HuH-7.5 (cell line): ENCODE measurements at regions not wholly inside any gene's neighbourhood (a gene's known extent, or its start where the extent isn't known, plus 50 kb on each side); places are given as distances from the start of the nearest gene placed in this dataset.

ENCODE experiments used
- DNase-seq: peaks from one replicate; pipeline ENCODE4 v3.0.0; 2011; ENCODE audit warnings: low spot score

DNA sequence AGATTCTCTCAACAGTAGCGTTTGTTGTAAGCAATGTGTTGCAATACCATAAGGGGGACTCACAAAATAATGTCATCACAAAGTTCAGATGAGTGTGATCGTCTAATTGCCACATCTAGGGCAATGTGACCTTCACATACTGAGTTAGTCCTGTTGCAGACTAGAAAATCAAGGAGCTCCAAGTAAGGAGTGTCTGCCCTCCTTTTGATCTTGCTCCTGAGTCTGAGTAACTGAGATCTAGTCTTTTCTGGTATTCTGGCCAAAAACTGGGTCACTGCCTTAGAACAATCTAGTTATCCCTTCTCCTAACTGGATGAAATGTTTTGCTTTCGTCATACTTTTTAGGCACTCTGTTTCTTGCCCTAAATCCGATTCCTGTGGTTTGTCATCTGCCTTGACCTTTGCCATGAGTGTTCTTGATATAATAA is 712.1 kb downstream of the CDH11 start:
- no peak for DNase-seq

DNA sequence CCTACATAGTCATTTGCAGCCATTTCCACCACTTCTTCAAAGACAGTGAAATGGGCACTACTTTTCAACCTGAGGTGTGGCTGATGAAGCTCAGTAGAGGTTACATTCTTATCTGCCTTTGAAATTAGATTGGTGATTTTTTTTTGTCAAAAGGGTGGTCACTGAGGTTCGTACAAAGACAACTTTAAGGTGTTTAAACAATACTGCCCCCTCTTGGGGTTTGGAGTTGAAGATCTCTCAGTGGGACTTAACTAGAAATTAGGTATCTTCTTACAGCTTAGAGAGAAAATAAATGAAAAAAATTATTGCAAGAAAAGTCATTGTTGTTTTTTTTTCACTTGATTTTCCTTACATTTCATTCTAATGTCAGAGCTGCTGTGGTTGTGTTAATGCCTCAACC is 713.2 kb downstream of the CDH11 start:
- DNase-seq: no peak

DNA sequence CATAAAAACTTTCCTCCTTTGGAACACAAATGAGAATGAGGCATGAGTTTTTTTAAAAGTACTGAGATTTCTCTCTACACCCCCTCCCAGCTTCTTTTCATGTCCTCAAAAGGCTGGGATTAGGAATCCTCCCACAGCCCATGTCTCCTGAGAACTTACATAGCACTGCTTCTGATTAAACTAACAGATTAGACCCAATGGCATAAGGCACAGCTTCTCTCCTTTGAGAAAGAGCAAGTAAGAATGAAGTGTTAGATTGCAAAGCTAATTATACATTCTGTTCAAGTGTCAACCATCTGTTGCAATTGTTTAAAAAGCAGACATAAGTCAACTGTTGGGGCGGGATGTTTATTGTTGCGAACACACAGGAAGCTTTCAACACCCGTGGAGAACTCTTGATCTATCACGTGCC is 715.1 kb downstream of the CDH11 start:
- no peak for DNase-seq

DNA sequence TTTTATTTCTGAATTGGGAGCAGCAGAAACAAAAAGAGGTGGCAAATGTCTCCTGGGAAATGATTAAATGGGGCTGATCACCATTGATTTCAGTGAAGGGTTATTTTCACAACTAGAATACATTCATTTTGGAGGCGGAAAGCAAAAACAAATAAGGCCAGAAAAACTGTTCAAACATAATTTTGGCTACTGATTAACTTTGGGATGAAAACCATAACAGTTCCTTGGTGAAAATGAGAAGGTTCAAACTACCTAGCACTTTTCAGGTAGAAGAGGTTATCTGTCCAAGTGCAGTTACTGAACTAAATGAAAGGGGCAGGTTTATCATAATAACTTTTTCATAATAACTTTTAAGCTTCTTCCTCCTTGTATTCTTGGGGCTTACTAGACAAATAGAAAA is 718.5 kb downstream of the CDH11 start:
- no peak for DNase-seq

DNA sequence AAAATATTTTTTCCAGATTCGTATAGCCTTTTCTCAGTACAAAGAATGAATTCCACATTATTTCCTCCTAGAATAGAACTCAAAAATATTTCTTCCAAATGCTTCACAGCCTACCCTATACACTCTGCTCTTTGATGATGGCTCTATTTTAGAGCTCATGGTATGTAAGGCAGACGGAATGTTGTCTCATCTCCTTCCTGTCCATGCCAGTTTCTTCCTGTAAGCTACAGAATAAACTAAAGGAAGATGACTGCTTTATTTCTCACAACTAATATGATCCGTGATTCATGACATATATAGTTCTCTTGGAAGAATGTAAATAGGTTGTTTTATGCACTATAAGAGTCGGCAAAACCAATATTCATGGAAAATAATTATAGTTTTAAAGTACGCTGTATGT is 723.1 kb downstream of the CDH11 start:
- no peak for DNase-seq

DNA sequence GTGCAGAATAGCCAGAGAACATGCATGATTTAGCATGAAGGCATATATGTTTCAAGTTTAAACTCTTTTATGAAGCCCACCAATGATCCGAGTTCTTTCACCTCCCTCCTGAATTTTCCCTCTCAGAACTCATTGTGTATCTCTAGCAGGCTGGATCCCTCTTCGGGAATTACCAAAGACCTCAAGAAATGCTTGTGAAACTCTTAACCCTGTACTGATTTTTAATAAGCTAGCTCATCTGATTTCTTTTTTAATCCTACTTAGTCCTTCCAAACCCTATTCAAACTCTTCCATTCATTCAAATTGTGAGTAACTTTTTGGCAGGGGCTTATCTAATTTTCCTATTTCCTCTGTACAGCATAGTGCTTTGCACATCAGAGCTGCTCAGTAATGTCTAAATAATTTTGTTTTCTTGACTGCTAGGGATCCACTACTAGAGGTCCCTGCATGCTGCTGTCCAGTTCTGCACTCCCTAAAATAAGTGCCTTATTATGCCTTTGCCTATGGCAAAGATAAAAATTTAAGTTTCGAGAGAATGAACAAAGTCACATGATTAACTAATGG is 723.8 kb downstream of the CDH11 start:
- no peak for DNase-seq

DNA sequence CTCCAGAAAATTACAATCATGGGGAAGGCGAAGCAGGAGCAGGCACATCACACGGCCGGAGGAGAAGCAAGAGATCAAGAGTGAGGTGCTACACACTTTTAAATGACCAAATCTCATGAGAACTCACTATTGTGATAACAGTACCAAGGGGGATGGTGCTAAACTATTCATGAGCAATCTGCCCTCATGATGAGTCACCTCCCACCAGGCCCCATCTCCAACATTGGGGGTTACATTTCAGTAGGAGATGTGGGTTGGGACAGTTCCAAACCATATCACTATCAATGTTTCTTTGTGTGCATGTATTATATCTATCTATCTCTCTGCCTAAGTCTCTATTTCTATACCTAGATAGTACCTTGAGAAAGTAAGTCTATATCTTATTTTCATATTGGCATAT is 724.8 kb downstream of the CDH11 start:
- DNase-seq: no peak

DNA sequence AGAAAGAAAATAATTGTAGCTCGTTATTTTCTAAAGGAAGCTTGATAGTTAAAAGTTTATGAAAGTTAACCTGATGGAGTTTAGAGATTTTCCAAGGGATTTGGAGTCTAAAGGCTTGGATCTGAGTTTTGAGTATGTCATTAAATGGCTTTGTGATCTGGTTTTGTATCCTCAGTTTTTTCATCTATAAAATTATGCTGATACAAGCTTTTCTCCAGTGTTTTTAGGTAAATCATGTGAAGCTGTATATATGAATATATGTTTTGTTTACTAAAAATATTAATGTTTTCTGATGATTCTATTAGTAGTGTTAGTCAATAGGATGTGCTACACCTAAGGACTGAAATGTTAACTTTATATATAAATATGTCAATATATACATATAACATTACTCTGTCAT is 727.8 kb downstream of the CDH11 start:
- DNase-seq: no peak

DNA sequence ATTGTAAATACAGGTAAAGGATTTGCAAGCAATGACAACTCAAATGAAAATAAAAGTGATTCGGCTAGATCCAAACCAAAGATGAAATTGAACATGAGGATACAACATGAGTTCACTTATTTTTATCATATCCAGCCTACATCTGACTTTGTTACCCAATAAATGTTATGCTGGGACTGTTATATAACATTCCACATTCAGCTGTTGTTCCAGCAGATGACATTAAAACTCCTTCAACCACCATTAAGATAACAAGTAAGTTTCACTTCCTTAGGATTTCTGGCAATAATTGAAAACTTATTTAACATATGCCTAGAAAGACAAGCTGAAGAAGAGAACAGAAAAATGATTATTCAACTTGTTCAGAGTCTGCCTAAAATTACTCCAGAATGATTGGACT is 729.4 kb downstream of the CDH11 start:
- no peak for DNase-seq

DNA sequence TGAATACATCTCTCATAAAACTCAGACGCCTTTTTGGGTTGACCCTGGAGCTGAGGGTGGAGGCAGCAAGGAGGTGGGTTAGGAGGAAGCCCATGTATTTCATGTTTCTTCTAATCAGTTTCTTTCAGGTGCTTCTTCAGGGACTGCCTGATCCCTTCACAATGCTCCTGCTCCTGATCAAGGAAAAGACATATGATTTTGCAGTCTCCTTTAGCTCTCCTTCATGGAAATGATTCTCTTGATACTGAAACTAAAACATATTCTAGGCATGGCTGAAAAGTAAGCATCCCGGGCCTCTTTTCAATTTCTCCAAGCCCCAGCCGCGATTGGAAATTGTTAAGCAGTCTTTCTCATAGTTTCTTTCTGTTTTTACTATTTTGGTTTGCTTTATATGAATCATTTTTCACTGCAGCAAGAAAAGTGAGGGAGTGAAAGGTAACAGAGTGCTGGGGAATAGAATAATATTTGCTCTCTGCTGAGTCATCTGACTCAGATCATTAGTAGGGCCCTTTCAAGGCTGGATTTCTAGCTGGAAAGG is 730.7 kb downstream of the CDH11 start:
- no peak for DNase-seq

DNA sequence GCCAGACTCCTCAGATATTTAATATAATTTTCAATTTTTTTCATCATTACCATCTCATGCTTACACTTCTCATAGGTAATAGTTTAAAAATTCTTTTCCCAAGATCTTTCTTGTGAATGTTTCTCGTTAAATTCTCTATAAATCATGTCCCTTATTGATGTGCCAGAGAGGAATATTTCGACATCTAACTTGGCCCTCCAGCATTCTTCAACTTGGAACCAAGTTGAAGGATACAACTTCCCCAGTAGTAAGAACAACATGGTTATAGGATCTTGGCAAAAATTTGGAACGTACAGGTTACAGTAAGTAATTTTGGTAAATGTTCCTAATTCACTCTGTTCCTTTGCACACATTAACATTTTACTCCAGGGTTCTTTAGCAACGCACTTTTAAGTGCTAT is 731.8 kb downstream of the CDH11 start:
- no peak for DNase-seq

DNA sequence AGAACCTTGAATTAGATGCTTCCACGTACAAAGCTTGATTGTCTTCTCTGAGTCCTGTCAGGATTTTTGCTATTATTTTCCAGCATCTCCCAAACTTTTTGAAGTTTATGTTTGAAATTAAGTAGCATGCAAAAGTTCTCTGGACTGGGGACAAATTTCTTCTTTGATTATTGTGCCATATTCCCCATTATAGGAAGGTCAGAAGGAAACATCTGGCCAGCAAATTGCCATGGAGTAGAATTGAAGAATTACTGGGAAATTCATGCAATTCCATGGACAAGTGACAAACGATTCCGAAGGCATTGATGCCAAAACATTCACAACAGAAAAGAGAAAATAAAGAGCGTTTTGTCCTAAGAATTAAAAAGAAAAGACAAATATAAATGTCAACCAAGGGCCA is 737.2 kb downstream of the CDH11 start:
- DNase-seq: no peak

DNA sequence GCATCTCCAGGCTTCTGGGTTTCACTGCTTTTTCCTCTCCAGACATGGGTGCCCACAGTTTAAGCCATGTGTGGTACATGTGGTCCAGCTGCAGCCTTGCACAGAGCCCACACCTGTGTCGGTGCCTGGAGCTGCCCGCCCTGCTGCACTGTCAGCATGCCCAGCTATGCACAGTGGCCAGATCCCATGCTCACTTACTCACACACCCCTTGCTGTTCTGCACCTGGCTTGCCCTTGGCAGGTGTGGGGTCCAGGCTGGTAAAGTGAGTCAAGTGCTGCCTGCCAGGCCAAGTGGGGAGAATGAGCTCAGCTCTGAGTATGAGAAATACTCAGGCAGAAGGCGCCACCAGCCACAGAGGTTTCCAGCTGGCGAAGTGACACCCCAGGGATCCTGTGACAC is 739.9 kb downstream of the CDH11 start:
- DNase-seq: no peak

DNA sequence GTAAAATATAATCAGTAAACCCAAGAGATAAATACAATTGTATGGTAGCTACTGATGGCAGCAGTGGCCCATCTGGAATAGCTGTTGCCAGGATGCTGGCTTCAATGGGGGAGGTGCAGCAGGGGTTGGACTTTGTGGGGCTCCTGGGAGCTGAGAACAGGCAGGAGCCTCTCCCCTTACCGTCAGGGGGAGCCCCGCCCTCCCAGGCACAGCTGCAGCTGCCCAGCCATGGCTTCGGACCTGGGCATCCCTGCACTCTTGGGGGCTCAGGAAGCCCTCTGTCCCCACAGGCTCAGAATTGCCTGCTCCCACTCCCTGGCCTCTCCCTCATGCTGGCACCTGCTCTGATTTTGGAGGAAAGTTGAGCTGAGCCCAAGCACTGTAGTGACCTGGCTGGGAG is 741.1 kb downstream of the CDH11 start:
- DNase-seq: no peak

DNA sequence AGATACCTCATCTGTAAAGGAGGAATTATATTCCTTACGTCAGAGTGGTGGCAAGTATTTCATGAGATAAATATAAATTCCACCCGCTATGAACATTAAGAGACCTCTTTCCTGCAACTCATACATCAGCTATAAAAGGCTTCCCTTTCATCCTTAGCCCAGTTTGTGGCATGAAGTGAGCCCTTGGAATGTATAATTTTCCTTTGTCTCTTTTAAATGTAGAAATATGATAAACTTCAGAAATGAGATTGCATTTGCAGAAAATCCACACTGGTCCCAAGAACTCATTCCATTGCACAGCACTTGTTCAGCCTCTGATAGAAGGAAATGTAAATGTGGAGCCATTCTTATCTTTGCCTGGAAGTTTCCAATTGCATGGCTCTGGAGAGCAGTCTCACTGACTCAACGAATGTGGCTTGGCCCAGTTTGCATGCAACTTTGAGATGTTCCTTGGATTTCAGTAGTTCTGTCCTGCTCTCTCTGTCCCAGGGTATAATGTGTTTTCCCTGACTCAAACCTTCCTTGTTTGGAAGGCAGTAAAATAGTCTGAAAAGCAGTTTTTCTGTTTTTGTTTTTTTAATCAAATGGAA is 746.4 kb downstream of the CDH11 start:
- DNase-seq: no peak

DNA sequence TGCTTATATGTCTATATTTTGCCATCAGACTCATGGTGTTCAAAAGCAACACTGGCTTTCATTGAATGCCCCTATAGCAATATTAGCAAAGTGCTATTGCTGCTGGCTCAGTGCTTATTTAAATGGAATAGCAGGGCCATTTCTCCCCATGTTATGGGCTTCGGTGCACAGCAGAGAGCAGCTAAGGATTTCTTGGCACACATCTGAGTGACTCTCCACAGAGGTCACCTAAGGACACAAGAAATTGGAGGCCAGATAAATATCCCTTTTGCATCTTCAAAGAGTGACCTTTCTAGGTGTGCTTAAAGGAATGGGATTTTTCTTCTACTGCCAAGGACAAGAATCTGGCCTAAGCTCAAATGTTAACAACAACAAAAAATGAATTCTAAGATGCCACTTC is 751.8 kb downstream of the CDH11 start:
- no peak for DNase-seq

DNA sequence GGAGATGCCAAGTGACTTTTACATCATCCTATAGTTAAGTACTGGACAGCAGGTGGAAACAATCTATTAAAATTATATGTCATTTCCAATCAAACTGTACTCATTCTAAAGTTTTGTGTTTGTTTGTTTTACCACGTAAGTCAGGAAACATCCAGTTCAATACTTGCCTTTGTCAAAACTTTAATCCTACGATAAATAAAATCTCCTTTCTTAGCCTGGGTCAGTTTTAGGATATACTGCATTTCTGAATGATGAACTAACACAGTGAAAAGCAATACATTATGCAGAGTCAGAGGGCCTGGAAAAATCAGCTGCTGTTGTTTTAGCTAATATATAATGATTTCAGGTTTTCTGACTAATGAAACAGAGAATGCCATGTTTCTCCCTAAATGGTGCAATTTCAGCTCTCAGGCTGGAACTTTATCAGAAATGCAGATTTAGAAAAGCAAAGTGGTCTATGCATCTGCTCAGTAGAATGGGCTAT is 756.4 kb downstream of the CDH11 start:
- no peak for DNase-seq

DNA sequence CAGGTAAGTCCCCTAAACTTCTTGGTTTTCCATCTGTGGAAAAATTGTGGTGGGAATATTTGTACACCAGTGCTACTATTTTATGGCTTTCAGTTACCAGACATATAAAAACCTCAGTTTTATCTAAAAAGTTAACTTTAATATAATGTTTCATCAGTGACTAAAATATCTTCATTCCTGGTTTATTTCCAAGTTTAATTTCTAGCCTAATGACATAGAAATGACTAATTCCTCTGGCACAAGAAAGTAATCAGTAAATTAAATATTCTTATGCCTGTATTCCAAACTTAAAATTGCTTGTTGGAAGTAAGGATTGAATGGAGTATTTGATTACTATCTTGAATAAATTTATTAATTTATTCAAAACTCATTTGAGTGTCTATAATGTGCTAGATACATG is 757.0 kb downstream of the CDH11 start:
- no peak for DNase-seq

DNA sequence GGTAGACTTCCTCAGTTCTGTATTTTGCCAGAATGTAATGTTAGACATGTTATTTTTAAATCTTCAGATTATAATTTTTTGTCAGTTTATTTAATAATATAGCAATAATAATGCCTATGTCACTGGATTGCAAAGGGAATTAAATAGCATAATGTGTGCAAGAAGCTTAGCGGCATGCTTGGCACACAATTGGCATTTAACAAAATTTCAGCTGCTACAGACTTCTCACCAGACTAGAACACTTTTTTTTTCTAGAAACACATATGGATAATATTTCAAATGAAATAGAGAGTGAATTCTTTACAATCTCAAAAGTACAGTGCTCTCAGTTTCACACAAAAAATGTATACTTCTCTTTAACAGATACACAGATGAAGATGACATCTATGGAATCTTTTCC is 757.4 kb downstream of the CDH11 start:
- no peak for DNase-seq

DNA sequence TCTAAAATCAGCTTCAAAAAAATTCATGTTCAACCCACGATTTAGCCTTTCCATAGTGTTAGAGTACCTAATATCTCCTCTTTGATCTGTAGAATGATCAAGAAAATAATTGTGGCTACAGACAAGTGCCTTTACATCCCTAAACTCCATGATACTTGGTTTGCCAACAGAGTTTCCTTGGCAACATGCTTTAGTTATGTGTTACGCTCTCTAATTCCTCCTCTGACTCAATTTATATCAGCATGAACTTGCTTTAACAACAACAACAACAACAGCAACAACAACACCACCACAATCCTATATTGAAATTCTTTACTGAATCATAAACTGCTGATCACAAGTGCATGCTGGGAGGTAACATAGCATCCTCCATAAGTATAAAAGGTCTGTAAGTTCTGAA is 757.8 kb downstream of the CDH11 start:
- DNase-seq: no peak

DNA sequence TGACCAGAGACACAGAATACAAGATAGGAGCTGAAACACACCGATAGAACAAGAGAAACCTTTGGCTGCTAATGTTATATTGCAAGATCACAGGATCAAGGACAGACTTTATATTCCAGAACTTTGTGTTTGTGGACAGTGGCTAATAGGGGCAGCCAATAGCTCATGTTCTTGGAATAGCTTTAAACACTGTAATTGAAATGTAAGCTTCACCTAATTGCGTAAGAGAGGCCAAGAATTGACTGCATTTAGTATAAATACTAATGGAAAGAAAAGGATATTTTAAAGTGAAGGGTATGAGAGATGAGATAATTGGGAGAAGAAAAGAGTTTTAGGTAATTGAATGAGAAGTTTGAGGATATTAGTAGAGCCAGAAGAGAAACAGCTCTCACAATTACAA is 758.8 kb downstream of the CDH11 start:
- no peak for DNase-seq

DNA sequence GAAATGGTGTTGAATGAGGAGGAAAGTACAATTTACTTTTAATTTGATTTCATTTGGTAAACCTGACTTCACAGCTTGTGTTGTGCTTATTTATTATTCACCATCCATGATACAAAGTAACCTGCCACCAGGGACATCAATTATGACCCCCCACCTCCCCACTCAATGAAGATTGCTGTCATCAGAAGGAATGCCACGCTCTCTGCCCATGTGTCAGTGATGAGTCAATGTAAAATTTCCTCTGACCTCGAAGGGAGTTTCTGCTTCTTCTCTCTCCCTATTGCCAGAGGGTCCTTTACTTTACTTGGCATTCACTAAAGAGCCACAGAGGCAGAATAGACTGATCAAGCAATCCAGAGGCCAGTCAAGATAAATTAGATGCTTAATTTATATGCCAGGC is 759.7 kb downstream of the CDH11 start:
- no peak for DNase-seq

DNA sequence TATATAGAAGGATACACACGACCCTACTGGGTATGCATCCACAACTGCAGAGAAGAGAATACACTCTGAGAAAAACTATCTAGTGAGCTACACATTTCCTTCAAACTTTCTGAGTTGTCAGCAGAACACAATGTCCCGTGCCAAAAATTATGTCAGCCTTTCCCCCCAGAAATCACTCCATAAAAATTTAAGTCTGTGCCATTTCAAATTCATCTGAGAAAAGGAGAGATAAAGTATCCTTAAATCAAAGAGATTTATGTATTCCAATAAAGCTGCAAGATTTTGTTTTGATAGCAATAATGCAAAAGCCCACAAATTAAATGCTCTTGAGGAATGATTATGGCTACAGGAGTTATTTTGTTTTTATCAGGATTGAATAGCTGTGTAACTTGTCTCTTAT is 760.1 kb downstream of the CDH11 start:
- no peak for DNase-seq

DNA sequence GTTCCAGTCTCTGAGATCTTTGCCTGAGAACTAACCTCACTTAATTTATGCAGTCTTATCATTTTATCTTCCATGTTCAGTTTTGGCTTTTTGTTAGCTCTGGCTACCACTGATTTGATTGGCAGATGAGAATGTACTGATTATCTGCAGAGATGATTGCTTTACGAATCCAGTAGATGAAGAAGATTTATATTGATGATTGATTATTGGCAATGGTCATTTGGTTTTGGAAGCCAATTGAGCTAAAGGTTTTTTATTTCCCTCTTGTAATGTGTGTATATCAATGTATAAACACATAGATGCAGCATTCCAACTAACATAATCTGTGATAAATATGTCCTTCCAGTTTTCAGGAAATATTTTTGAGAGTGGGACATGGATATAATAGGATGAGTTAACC is 763.6 kb downstream of the CDH11 start:
- no peak for DNase-seq
